ENCODE measurements at regions not wholly inside any gene's neighbourhood (a gene's known extent, or its start where the extent isn't known, plus 50 kb on each side); places are given as distances from the start of the nearest gene placed in this dataset.

DNA sequence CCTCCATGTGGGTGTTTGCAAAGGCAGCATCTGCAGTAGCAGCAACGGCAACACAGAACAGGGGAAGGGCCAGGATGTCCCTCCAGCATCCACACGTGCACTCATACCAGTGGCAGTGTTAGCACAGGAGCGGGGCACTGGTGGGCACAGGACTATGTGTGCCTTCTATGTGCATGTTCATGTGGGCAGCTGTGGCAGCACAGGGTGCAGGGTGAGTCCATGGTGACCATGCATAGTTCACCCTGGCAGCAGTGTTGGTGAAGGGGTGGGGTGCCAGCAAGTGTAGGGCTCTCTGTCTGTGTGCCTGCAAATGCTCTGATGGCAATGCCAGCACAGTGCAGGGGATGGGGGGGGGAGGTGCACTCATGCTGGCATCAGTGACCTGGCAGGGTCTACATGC, 222.1 kb upstream of the SOX14 start:
- H3K27ac Mint-ChIP-seq, result no peak overlapping the region
- no peaks in the 10 kb centered on the region for H3K4me1 ChIP-seq (ENCODE audit: insufficient read depth, low read length)
- DNase-seq, result no peak
- intact Hi-C loops (cut with DNase I, micrococcal nuclease), result no loop called here
- TF ChIP-seq, protein P1, sequence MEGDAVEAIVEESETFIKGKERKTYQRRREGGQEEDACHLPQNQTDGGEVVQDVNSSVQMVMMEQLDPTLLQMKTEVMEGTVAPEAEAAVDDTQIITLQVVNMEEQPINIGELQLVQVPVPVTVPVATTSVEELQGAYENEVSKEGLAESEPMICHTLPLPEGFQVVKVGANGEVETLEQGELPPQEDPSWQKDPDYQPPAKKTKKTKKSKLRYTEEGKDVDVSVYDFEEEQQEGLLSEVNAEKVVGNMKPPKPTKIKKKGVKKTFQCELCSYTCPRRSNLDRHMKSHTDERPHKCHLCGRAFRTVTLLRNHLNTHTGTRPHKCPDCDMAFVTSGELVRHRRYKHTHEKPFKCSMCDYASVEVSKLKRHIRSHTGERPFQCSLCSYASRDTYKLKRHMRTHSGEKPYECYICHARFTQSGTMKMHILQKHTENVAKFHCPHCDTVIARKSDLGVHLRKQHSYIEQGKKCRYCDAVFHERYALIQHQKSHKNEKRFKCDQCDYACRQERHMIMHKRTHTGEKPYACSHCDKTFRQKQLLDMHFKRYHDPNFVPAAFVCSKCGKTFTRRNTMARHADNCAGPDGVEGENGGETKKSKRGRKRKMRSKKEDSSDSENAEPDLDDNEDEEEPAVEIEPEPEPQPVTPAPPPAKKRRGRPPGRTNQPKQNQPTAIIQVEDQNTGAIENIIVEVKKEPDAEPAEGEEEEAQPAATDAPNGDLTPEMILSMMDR (IDR thresholded peaks at IDR 0.05), result no peak
- ATAC-seq (ENCODE audit: poor library complexity), result no peak
- no peak overlapping the region for H3K4me3 Mint-ChIP-seq
- no peaks in the 10 kb centered on the region for H3K27me3 Mint-ChIP-seq
- no peaks in the 10 kb centered on the region for H3K36me3 ChIP-seq (ENCODE audit: insufficient read depth, low read length)
- H3K27me3 ChIP-seq (ENCODE audit: control insufficient read depth in 1 of 2, insufficient read depth in 2 of 2, low read length in 2 of 2), result no peaks in the 10 kb centered on the region
- H3K9me3 ChIP-seq (ENCODE audit: control insufficient read depth in 1 of 2, insufficient read depth in 1 of 2, low read length in 2 of 2), result peaks cover 0 to 16% of the 10 kb centered on the region in 2 experiments
- no peaks in the 10 kb centered on the region for H3K4me1 Mint-ChIP-seq (ENCODE audit: low read depth)
- no peaks in the 10 kb centered on the region for H3K36me3 Mint-ChIP-seq (ENCODE audit: low read depth)
- ChIA-PET CTCF (no interaction called here), POLR2A (no interaction called here)
- H3K9me3 Mint-ChIP-seq, result peaks cover 7% of the 10 kb centered on the region
- no peak overlapping the region for H3K27ac ChIP-seq (ENCODE audit: low read depth in 1 of 2, low read length in 2 of 2)
- H3K4me3 ChIP-seq (ENCODE audit: low read length), result no peak overlapping the region

GRCh38 chr3:137554242-137554641, 209.9 kb upstream of the SOX14 start:
- no peak overlapping the region for H3K27ac Mint-ChIP-seq
- Histone ChIP-seq H3K4me3 (ENCODE audit: low read length) (no peak overlapping the region), H3K27me3 (ENCODE audit: control insufficient read depth in 1 of 2, insufficient read depth in 2 of 2, low read length in 2 of 2) (no peaks in the 10 kb centered on the region), H3K27ac (ENCODE audit: low read depth in 1 of 2, low read length in 2 of 2) (no peak overlapping the region), H3K36me3 (ENCODE audit: insufficient read depth, low read length) (no peaks in the 10 kb centered on the region), H3K9me3 (ENCODE audit: control insufficient read depth in 1 of 2, insufficient read depth in 1 of 2, low read length in 2 of 2) (no peaks in the 10 kb centered on the region), H3K4me1 (ENCODE audit: insufficient read depth, low read length) (no peaks in the 10 kb centered on the region)
- DNase-seq (no peak), ATAC-seq (ENCODE audit: poor library complexity) (no peak)
- H3K4me3 Mint-ChIP-seq, result no peak overlapping the region
- H3K4me1 Mint-ChIP-seq (ENCODE audit: low read depth), result no peaks in the 10 kb centered on the region
- H3K27me3 Mint-ChIP-seq, result no peaks in the 10 kb centered on the region
- no peaks in the 10 kb centered on the region for H3K36me3 Mint-ChIP-seq (ENCODE audit: low read depth)
- TF ChIP-seq, protein P1 (IDR thresholded peaks at IDR 0.05), result no peak
- intact Hi-C loops (cut with DNase I, micrococcal nuclease), result no loop called here
- peaks cover 25% of the 10 kb centered on the region for H3K9me3 Mint-ChIP-seq
- POLR2A ChIA-PET, result no interaction called here
- CTCF ChIA-PET, result no interaction called here

- Histone ChIP-seq H3K9me3 (ENCODE audit: control insufficient read depth in 1 of 2, insufficient read depth in 1 of 2, low read length in 2 of 2) (peaks cover 0 to 6% of the 10 kb centered on the region in 2 experiments), H3K27me3 (ENCODE audit: control insufficient read depth in 1 of 2, insufficient read depth in 2 of 2, low read length in 2 of 2) (no peaks in the 10 kb centered on the region), H3K4me1 (ENCODE audit: insufficient read depth, low read length) (no peaks in the 10 kb centered on the region), H3K4me3 (ENCODE audit: low read length) (no peak overlapping the region), H3K27ac (ENCODE audit: low read depth in 1 of 2, low read length in 2 of 2) (no peak overlapping the region), H3K36me3 (ENCODE audit: insufficient read depth, low read length) (no peaks in the 10 kb centered on the region)
- DNase-seq (no peak), ATAC-seq (ENCODE audit: poor library complexity) (no peak)
- TF ChIP-seq, protein P1 (IDR thresholded peaks at IDR 0.05), result no peak
- intact Hi-C loops (cut with DNase I, micrococcal nuclease), result no loop called here
- CTCF ChIA-PET, result no interaction called here
- Mint-ChIP-seq H3K36me3 (ENCODE audit: low read depth) (no peaks in the 10 kb centered on the region), H3K27ac (no peak overlapping the region), H3K27me3 (no peaks in the 10 kb centered on the region), H3K4me1 (ENCODE audit: low read depth) (no peaks in the 10 kb centered on the region), H3K9me3 (peaks cover 6% of the 10 kb centered on the region), H3K4me3 (no peak overlapping the region)
- POLR2A ChIA-PET, result no interaction called here
Observed at GRCh38 chr3:137568880-137569279, 195.2 kb upstream of the SOX14 start.

All from CD4-positive, alpha-beta T cell (primary cell).